ENCODE measurements at regions not wholly inside any gene's neighbourhood (a gene's known extent, or its start where the extent isn't known, plus 50 kb on each side); places are given as distances from the start of the nearest gene placed in this dataset.
"Not testable (repeated sequence)": the region's sequence is repeated elsewhere in the genome, so short reads cannot be mapped to it uniquely, and the experiment has no call there.

- no peak for ATAC-seq
- TF ChIP-seq CTCF (IDR thresholded peaks at IDR 0.05 in 4 of 5, conservative IDR thresholded peaks at IDR 0.05 in 1 of 5) (no peak), POLR2A (IDR thresholded peaks at IDR 0.05) (no peak)
These were observed 325.3 kb upstream of the TFPI start for GRCh38 chr2:187879491-187879890.

GRCh38 chr2:187884003-187884402 lies 329.8 kb upstream of the TFPI start:
- intact Hi-C loops (cut with DNase I; ENCODE audit: low total_unique reads): no loop called here
- Histone ChIP-seq H3K9me3 (no peaks in the 10 kb centered on the region), H3K4me3 (no peak overlapping the region), H3K4me1 (no peaks in the 10 kb centered on the region), H3K27me3 (no peaks in the 10 kb centered on the region), H3K27ac (no peak overlapping the region), H3K36me3 (no peaks in the 10 kb centered on the region)
- in situ Hi-C loops (cut with MboI; ENCODE audit: low sequenced_read_pairs in 4 of 4): no loop called here
- TF ChIP-seq POLR2A (IDR thresholded peaks at IDR 0.05) (no peak), CTCF (IDR thresholded peaks at IDR 0.05 in 4 of 5, conservative IDR thresholded peaks at IDR 0.05 in 1 of 5) (no peak)
- DNase-seq (no peak), ATAC-seq (no peak)

More at GRCh38 chr2:187879491-187879890, 325.3 kb upstream of the TFPI start:
- H3K36me3 ChIP-seq: no peaks in the 10 kb centered on the region
- H3K4me3 ChIP-seq: no peak overlapping the region
- no peaks in the 10 kb centered on the region for H3K9me3 ChIP-seq
- H3K4me1 ChIP-seq: no peaks in the 10 kb centered on the region
- H3K27me3 ChIP-seq: no peaks in the 10 kb centered on the region
- no peak for DNase-seq
- no peak overlapping the region for H3K27ac ChIP-seq
- in situ Hi-C loops (cut with MboI; ENCODE audit: low sequenced_read_pairs in 4 of 4): no loop called here
- intact Hi-C loops (cut with DNase I; ENCODE audit: low total_unique reads): no loop called here

GRCh38 chr2:187890690-187891089 lies 336.5 kb upstream of the TFPI start:
- ATAC-seq: no peak
- H3K27ac ChIP-seq: no peak overlapping the region
- H3K27me3 ChIP-seq: no peaks in the 10 kb centered on the region
- H3K9me3 ChIP-seq: no peaks in the 10 kb centered on the region
- in situ Hi-C loops (cut with MboI; ENCODE audit: low sequenced_read_pairs in 4 of 4) (no loop called here), intact Hi-C loops (cut with DNase I; ENCODE audit: low total_unique reads) (no loop called here)
- no peak for TF ChIP-seq POLR2A (IDR thresholded peaks at IDR 0.05)
- TF ChIP-seq CTCF (IDR thresholded peaks at IDR 0.05 in 4 of 5, conservative IDR thresholded peaks at IDR 0.05 in 1 of 5): no peak
- H3K4me1 ChIP-seq: no peaks in the 10 kb centered on the region
- no peaks in the 10 kb centered on the region for H3K36me3 ChIP-seq
- no peak overlapping the region for H3K4me3 ChIP-seq
- DNase-seq: no peak

- no peak overlapping the region for H3K4me3 ChIP-seq
- no peaks in the 10 kb centered on the region for H3K36me3 ChIP-seq
- H3K9me3 ChIP-seq: no peaks in the 10 kb centered on the region
- no peaks in the 10 kb centered on the region for H3K27me3 ChIP-seq
- no peak for ATAC-seq
- TF ChIP-seq CTCF (IDR thresholded peaks at IDR 0.05 in 4 of 5, conservative IDR thresholded peaks at IDR 0.05 in 1 of 5): no peak
- no peak for TF ChIP-seq POLR2A (IDR thresholded peaks at IDR 0.05)
- in situ Hi-C loops (cut with MboI; ENCODE audit: low sequenced_read_pairs in 4 of 4) (no loop called here), intact Hi-C loops (cut with DNase I; ENCODE audit: low total_unique reads) (no loop called here)
- H3K27ac ChIP-seq: no peak overlapping the region
- no peak for DNase-seq
- H3K4me1 ChIP-seq: no peaks in the 10 kb centered on the region
These were observed 345.8 kb upstream of the TFPI start for GRCh38 chr2:187900021-187900420.

GRCh38 chr2:187906021-187906420 lies 351.8 kb upstream of the TFPI start:
- H3K27ac ChIP-seq: no peak overlapping the region
- H3K27me3 ChIP-seq: no peaks in the 10 kb centered on the region
- in situ Hi-C loops (cut with MboI; ENCODE audit: low sequenced_read_pairs in 4 of 4) (no loop called here), intact Hi-C loops (cut with DNase I; ENCODE audit: low total_unique reads) (loop anchor here (5.0 kb wide), 1 partner anchor 794 kb away; no protein-coding TSS in a partner anchor)
- no peak overlapping the region for H3K4me3 ChIP-seq
- no peaks in the 10 kb centered on the region for H3K36me3 ChIP-seq
- TF ChIP-seq CTCF (IDR thresholded peaks at IDR 0.05 in 4 of 5, conservative IDR thresholded peaks at IDR 0.05 in 1 of 5) (no peak), POLR2A (IDR thresholded peaks at IDR 0.05) (no peak)
- H3K4me1 ChIP-seq: peaks cover 0 to 4% of the 10 kb centered on the region in 2 donors
- no peak for ATAC-seq
- H3K9me3 ChIP-seq: no peaks in the 10 kb centered on the region
- no peak for DNase-seq

- H3K4me3 ChIP-seq; in situ Hi-C loops (cut with MboI; ENCODE audit: low sequenced_read_pairs in 4 of 4); intact Hi-C loops (cut with DNase I; ENCODE audit: low total_unique reads); H3K4me1 ChIP-seq; DNase-seq; H3K9me3 ChIP-seq; H3K27ac ChIP-seq; H3K36me3 ChIP-seq; H3K27me3 ChIP-seq; ATAC-seq: not testable (repeated sequence)
These were observed 356.7 kb upstream of the TFPI start for GRCh38 chr2:187910922-187911321.

All from gastrocnemius medialis (tissue), 4 donors.